ENCODE measurements at regions not wholly inside any gene's neighbourhood (a gene's known extent, or its start where the extent isn't known, plus 50 kb on each side); places are given as distances from the start of the nearest gene placed in this dataset.

DNA sequence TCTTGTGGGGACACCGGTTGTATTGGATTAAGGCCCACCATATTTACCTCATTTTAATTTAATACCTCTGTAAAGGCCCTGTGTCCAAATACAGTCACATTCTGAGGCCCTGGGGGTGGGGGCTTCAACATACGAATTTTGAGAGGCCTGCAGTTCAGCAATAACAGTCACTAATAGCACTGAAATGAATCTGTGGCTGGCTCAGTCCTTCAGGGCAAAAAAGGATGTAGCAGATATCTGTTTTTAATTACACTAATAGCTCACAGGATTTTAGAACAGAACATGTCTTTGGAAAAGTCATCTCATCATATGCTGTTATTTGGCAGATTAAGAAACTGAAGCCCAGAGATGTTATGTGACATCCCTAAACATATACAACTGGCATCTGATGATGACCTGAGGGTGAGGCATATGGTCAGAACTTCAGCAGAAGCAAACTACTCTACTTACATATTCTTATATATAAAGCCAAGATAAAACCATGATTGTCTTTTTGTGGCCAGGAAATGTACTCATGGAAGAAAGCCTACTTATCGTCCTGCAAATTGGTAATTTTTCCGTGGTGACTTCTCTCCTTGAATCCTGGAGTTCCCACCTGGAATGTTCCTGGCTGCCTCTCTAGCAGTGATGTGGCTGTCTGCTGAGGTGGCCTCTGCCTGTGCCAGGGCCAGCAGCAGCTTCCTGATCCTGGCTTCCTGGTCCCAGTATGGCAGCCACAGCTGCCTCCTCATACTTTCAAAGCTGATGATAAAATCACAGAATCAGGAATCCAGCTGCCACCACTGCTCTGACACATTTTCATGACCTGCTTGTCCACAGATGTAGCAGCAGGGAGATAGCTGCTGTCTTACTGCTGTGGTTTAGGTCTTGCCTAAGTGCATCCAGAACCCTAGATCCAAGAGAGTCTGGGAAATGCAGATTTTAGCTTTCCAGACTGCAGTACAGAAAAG lies 72.1 kb upstream of the ANKRD55 start:
- in situ Hi-C loops (cut with MboI; ENCODE audit: low pct_unique_long_range_greater_than_20kb, low sequenced_read_pairs, unreplicated experiment), result no loop called here
- TF ChIP-seq, protein P1, sequence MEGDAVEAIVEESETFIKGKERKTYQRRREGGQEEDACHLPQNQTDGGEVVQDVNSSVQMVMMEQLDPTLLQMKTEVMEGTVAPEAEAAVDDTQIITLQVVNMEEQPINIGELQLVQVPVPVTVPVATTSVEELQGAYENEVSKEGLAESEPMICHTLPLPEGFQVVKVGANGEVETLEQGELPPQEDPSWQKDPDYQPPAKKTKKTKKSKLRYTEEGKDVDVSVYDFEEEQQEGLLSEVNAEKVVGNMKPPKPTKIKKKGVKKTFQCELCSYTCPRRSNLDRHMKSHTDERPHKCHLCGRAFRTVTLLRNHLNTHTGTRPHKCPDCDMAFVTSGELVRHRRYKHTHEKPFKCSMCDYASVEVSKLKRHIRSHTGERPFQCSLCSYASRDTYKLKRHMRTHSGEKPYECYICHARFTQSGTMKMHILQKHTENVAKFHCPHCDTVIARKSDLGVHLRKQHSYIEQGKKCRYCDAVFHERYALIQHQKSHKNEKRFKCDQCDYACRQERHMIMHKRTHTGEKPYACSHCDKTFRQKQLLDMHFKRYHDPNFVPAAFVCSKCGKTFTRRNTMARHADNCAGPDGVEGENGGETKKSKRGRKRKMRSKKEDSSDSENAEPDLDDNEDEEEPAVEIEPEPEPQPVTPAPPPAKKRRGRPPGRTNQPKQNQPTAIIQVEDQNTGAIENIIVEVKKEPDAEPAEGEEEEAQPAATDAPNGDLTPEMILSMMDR (IDR thresholded peaks at IDR 0.05; ENCODE audit: extremely low read depth, insufficient read depth, missing control alignments), result no peak
- DNase-seq (ENCODE audit: low spot score), result no peak

DNA sequence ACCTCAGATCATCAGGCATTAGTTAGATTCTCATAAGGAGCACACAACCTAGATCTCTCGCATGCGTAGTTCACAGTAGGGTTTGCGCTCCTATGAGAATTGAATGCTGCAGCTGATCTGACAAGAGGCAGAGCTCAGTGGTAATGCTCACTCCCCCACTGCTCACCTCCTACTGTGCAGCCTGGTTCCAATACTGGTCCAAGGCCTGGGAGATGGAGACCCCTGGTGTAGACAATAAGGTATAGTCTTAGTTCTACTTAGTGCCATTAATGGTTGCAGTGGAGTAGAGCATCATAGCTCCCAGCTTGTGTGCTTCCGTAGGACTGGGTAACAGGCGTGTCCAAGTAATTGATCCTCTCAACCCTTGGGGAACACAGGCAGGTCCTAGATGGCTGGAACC lies 70.4 kb upstream of the ANKRD55 start:
- in situ Hi-C loops (cut with MboI; ENCODE audit: low pct_unique_long_range_greater_than_20kb, low sequenced_read_pairs, unreplicated experiment), result no loop called here
- TF ChIP-seq, protein P1 (IDR thresholded peaks at IDR 0.05; ENCODE audit: extremely low read depth, insufficient read depth, missing control alignments), result no peak
- no peak for DNase-seq (ENCODE audit: low spot score)

DNA sequence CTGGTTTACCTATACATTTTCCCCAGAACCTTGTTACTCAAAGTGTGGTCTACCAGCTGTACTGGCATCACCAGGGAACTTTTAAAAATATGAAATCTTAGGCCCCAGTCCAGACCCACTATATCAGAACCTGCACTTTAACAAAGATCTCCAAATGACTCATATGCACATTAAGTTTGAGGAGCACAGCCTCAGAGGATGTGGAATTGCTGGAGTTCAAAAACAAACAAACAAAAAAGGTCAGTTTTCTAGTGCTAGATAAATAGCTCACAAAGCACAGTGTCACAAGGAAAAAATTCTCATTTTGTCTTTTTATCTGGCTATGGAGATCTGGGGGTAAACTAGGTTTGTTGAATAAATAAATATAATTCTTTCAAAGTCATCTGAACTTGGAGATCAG lies 68.9 kb upstream of the ANKRD55 start:
- TF ChIP-seq, protein P1 (IDR thresholded peaks at IDR 0.05; ENCODE audit: extremely low read depth, insufficient read depth, missing control alignments), result no peak
- no peak for DNase-seq (ENCODE audit: low spot score)
- in situ Hi-C loops (cut with MboI; ENCODE audit: low pct_unique_long_range_greater_than_20kb, low sequenced_read_pairs, unreplicated experiment), result no loop called here

DNA sequence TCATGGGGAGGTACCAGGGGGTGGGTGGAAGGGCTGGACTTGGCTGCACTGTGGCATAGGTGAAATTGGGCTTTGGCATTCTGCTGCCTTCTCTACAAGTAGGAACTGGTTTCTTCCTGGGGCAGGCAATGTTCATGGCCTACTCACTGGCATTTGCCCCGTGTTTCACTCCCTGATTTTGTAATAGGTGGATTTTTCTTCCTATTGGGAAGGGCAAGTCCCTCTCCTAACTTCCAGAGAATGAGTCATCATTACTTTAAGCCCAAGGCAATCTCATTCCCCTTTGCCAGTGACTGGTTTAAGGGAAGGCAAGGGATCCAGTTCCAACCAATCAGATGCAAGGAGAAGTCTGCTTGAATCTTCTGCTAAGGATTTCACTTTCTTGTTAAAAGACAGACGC lies 67.9 kb upstream of the ANKRD55 start:
- in situ Hi-C loops (cut with MboI; ENCODE audit: low pct_unique_long_range_greater_than_20kb, low sequenced_read_pairs, unreplicated experiment), result no loop called here
- TF ChIP-seq, protein P1 (IDR thresholded peaks at IDR 0.05; ENCODE audit: extremely low read depth, insufficient read depth, missing control alignments), result no peak

DNA sequence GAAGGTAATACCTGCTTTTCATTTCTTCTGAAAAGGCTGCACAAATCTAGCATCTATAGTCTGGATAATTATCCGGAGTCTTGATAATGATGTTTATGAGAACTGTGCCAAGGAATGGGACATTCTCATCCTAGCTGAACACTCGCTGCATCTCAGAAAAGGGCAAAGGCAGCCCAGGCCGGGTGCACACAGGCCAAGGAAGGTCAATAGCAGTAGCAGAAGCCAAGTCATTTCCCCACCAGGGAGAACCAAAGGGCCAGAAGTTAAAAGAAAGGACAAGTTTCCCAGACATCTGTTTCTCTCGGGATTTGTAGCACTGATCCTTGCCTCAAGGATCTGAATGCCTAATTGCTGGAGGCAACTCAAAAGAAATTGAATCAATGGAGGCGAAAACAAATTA lies 66.1 kb upstream of the ANKRD55 start:
- no peak for DNase-seq (ENCODE audit: low spot score)
- TF ChIP-seq, protein P1 (IDR thresholded peaks at IDR 0.05; ENCODE audit: extremely low read depth, insufficient read depth, missing control alignments), result no peak
- in situ Hi-C loops (cut with MboI; ENCODE audit: low pct_unique_long_range_greater_than_20kb, low sequenced_read_pairs, unreplicated experiment), result no loop called here

More for the DNA sequence above, 67.9 kb upstream of the ANKRD55 start:
- DNase-seq (ENCODE audit: low spot score), result no peak

DNA sequence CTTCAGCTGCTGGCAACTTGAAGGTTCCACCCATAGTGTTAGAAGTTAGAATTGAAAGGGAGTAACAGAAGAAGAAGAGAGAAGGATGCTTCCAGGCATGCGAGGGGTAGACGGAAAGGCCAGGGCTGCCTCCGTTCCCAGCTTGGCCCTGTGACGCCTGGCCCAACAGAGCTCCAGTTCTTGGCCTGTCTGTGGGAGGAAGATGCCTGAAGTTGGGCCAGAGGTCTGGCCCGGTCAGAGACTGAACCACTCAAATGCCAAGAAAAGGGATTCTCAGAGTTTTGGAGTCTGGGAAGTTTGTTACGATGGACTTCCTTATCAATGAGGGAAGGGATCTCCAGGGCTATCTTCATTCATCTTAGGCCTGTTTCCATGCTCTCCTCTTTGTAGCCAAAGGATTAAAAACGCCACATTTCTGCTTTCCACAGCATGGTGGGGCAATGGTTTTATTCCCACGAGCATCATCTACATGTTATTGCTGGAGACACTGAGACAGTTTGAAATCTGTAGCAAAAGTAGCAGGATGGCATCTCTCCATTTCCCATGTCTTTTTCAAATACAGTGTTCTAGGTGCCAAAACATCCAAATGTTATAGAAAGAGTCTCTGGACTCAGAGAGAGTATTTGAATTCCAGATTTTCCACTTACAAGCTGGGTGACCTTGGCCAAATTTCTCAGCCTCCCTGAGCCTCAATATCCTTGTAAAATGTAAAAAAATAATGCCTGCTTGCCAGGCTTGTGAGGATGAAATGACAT lies 65.4 kb upstream of the ANKRD55 start:
- in situ Hi-C loops (cut with MboI; ENCODE audit: low pct_unique_long_range_greater_than_20kb, low sequenced_read_pairs, unreplicated experiment), result no loop called here
- TF ChIP-seq, protein P1 (IDR thresholded peaks at IDR 0.05; ENCODE audit: extremely low read depth, insufficient read depth, missing control alignments), result no peak
- no peak for DNase-seq (ENCODE audit: low spot score)

All from GM13977 (cell line).